Esophagus (tissue), 2 donors: ENCODE measurements at regions not wholly inside any gene's neighbourhood (a gene's known extent, or its start where the extent isn't known, plus 50 kb on each side); places are given as distances from the start of the nearest gene placed in this dataset.

ENCODE experiments used
- H3K27ac ChIP-seq, 2 donors: one replicate each; pipeline ENCODE4 v1.5.1; 2013; ENCODE audit warnings: low read depth in 2 of 2, mild to moderate bottlenecking in 2 of 2, inconsistent platforms in 1 of 2, low read length in 1 of 2, moderate library complexity in 1 of 2
- H3K27me3 ChIP-seq, 2 donors: one replicate each; pipeline ENCODE4 v1.6.1; 2013; ENCODE audit warnings: low read length in 2 of 2, control low read depth in 1 of 2, mild to moderate bottlenecking in 1 of 2; ENCODE audit not compliant: insufficient read depth in 2 of 2, control insufficient read depth in 1 of 2
- H3K36me3 ChIP-seq, 2 donors: one replicate each; pipeline ENCODE4 v1.6.1; 2013; ENCODE audit warnings: low read length in 1 of 2; ENCODE audit not compliant: control insufficient read depth in 2 of 2, insufficient read depth in 2 of 2
- H3K4me1 ChIP-seq, 2 donors: one replicate each; pipeline ENCODE4 v1.6.1; 2013; ENCODE audit warnings: low read length in 1 of 2; ENCODE audit not compliant: control insufficient read depth in 2 of 2, insufficient read depth in 2 of 2
- H3K4me3 ChIP-seq, 2 donors: one replicate each; pipeline ENCODE4 v1.5.1; 2013; ENCODE audit warnings: low read length in 2 of 2, mild to moderate bottlenecking in 2 of 2, low read depth in 1 of 2, moderate library complexity in 1 of 2
- H3K9me3 ChIP-seq, 2 donors: one replicate each; pipeline ENCODE4 v1.6.1; 2013; ENCODE audit warnings: mild to moderate bottlenecking in 2 of 2, low read depth in 1 of 2, low read length in 1 of 2, moderate library complexity in 1 of 2; ENCODE audit not compliant: control insufficient read depth in 2 of 2, insufficient read depth in 1 of 2
- WGBS, 2 donors: extraction: QIAGEN DNeasy Blood & Tissue Kit; methylation state at CpG; one replicate each; pipeline ENCODE4 v1.1.7; 2013; 5-methylcytosine and 5-hydroxymethylcytosine counted together
- donor health status: healthy with polysubstance abuse.
- donor health status: Bipolar disorder and iron deficiency.

DNA sequence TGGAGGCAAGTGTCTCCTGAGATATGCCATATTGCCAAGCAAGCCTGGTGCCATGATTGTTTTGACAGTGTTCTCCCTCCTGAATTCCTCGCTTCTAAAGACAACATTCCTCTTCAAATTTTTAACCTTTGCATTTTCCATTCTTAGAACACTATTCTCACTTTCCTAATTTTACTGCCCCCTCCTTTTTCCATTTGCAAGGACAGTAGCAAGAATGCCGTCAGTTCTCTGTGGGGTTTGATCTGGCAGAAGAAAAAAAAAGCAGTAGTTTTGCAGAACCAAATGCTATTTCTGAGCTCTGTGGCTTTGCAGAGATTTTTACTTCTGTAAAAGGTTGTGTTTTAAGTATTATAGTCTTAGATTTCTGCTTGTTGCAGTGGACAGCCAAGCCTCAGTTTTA, 295.2 kb downstream of the NUAK1 start:
- Histone ChIP-seq H3K36me3 (no peaks in the 10 kb centered on the region), H3K4me3 (no peak overlapping the region), H3K27me3 (no peaks in the 10 kb centered on the region), H3K27ac (no peak overlapping the region), H3K9me3 (no peaks in the 10 kb centered on the region), H3K4me1 (peaks cover 0 to 2% of the 10 kb centered on the region in 2 donors)
- 66 to 68% methylated on average over 2 of the region's 2 CpGs for WGBS, 2 donors

- peaks cover 0 to 2% of the 10 kb centered on the region in 2 donors for H3K4me1 ChIP-seq
- no peaks in the 10 kb centered on the region for H3K9me3 ChIP-seq
- WGBS, 2 donors, result 77 to 81% methylated on average over 11 of the region's 11 CpGs
- no peak overlapping the region for H3K4me3 ChIP-seq
- H3K27me3 ChIP-seq, result no peaks in the 10 kb centered on the region
- H3K27ac ChIP-seq, result no peak overlapping the region
- no peaks in the 10 kb centered on the region for H3K36me3 ChIP-seq
These were observed 294.6 kb downstream of the NUAK1 start for GRCh38 chr12:105843986-105844760.

DNA sequence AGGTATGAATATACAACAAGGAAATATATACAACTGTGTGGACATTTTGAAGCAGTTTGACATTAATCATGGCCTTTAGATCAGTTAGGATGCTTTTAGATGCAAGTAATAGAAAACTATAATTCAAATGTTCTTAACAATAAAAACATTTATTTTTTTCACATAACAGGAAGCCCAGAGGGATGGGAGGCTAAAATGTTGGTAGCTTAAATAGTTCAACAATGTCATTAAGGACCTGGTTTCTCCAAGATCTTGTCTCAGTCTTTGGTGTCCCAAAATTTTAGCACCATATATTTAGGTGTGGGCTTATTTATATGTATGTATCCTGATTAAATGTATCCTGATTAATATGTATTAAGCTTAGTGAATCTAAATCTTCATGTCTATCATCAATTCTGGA, 292.4 kb downstream of the NUAK1 start:
- no peak overlapping the region for H3K27ac ChIP-seq
- H3K4me1 ChIP-seq, result peaks cover 0 to 2% of the 10 kb centered on the region in 2 donors
- H3K9me3 ChIP-seq, result no peaks in the 10 kb centered on the region
- no peaks in the 10 kb centered on the region for H3K27me3 ChIP-seq
- no peak overlapping the region for H3K4me3 ChIP-seq
- no peaks in the 10 kb centered on the region for H3K36me3 ChIP-seq

DNA sequence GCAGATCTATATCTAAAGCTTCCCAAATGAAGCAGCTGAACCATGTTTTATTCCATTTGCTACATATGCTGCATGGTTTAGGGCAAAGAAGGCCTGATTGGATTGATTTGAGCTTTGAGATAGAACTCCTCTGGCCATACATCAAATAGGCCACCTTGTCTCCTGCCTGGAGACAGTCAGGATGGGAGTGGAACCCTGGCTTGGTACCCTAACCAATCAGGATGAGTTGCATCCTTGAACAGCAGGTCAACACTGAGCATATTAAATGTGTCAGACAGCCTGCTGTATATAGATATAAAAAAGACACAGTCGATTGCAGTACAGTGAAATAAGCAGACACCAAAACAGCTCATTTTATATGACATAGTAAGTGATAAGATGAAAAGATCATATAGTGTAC, 291.7 kb downstream of the NUAK1 start:
- Histone ChIP-seq H3K27me3 (no peaks in the 10 kb centered on the region), H3K4me3 (no peak overlapping the region), H3K4me1 (peaks cover 0 to 2% of the 10 kb centered on the region in 2 donors), H3K9me3 (no peaks in the 10 kb centered on the region), H3K27ac (no peak overlapping the region), H3K36me3 (no peaks in the 10 kb centered on the region)
- WGBS, 2 donors, result 85 to 89% methylated on average over 1 of the region's 1 CpG

GRCh38 chr12:105848286-105848685, 290.5 kb downstream of the NUAK1 start:
- WGBS, 2 donors, result 88 to 94% methylated on average over 2 of the region's 2 CpGs
- Histone ChIP-seq H3K4me3 (no peak overlapping the region), H3K27ac (no peak overlapping the region), H3K9me3 (no peaks in the 10 kb centered on the region), H3K36me3 (no peaks in the 10 kb centered on the region), H3K4me1 (peaks cover 0 to 2% of the 10 kb centered on the region in 2 donors), H3K27me3 (no peaks in the 10 kb centered on the region)

GRCh38 chr12:105850103-105850968, 288.4 kb downstream of the NUAK1 start:
- no peaks in the 10 kb centered on the region for H3K36me3 ChIP-seq
- whole genome bisulfite sequencing, 2 donors, result 66 to 74% methylated on average over 6 of the region's 6 CpGs
- H3K9me3 ChIP-seq, result no peaks in the 10 kb centered on the region
- no peaks in the 10 kb centered on the region for H3K4me1 ChIP-seq
- H3K27ac ChIP-seq, result no peak overlapping the region
- H3K27me3 ChIP-seq, result no peaks in the 10 kb centered on the region
- no peak overlapping the region for H3K4me3 ChIP-seq

DNA sequence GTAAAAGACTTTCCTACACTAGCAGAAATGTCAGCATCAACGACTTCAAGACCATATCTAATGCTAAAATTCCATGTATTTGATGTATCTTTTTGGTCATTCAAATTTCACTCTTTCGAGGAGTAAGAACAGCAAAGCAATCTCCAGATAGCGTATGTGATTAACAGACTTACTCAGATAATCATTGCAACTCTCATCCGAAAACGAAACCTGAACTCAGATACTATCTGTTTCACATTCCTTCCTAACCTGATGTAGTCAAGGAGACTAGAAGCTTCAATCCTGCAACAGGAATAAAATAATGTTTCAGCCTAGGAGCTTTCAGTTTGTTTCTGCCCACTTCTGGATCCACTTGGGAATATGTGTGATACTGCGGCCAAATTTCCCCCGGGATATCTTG, 286.3 kb downstream of the NUAK1 start:
- Histone ChIP-seq H3K36me3 (no peaks in the 10 kb centered on the region), H3K27me3 (no peaks in the 10 kb centered on the region), H3K4me1 (no peaks in the 10 kb centered on the region), H3K9me3 (no peaks in the 10 kb centered on the region), H3K4me3 (no peak overlapping the region), H3K27ac (no peak overlapping the region)
- 67 to 83% methylated on average over 7 of the region's 7 CpGs for WGBS, 2 donors

- H3K4me1 ChIP-seq, result no peaks in the 10 kb centered on the region
- H3K27me3 ChIP-seq, result no peaks in the 10 kb centered on the region
- peak overlapping the region in 1 of 2 donors; percentile 26 for H3K27ac ChIP-seq
- no peaks in the 10 kb centered on the region for H3K36me3 ChIP-seq
- H3K4me3 ChIP-seq, result no peak overlapping the region
- WGBS, 2 donors, result 54 to 62% methylated on average over 2 of the region's 2 CpGs
- H3K9me3 ChIP-seq, result no peaks in the 10 kb centered on the region
These were observed 285.8 kb downstream of the NUAK1 start for GRCh38 chr12:105852951-105853350.

- Histone ChIP-seq H3K36me3 (no peaks in the 10 kb centered on the region), H3K27me3 (no peaks in the 10 kb centered on the region), H3K27ac (no peak overlapping the region), H3K9me3 (no peaks in the 10 kb centered on the region), H3K4me1 (no peaks in the 10 kb centered on the region), H3K4me3 (no peak overlapping the region)
- WGBS, 2 donors, result 71 to 79% methylated on average over 2 of the region's 2 CpGs
These were observed 284.7 kb downstream of the NUAK1 start for GRCh38 chr12:105854071-105854470.
